ENCODE measurements at regions not wholly inside any gene's neighbourhood (a gene's known extent, or its start where the extent isn't known, plus 50 kb on each side); places are given as distances from the start of the nearest gene placed in this dataset.

DNA sequence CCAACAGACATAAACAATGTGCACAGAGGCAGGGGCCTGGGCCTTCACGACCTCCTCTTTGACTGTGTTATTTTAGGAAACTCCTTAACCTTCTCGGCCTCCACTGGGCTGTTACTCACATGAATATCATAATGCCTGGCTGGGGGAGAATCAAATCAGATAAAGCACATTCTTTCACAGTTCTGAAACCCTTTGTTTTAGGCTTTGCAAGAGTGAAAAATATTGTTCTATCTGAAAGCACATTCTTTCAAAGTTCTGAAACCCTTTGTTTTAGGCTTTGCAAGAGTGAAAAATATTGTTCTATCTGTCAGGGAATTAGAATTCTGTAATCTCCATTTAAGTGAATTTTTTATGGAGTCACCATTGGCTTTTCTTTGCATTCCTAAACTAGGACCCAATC, 50.7 kb upstream of the SYNDIG1 start:
- Histone ChIP-seq H3K4me1 (replicated peaks in 1 of 2; ENCODE audit: control insufficient read depth in 2 of 2, insufficient read depth in 2 of 2, low read length in 2 of 2) (no peaks in the 10 kb centered on the region; a peak in 1 of 5 replicates), H3K9me3 (replicated peaks; ENCODE audit: control insufficient read depth, insufficient read depth, low read depth, low read length) (no peaks in the 10 kb centered on the region), H3K27me3 (ENCODE audit: control insufficient read depth in 2 of 2, insufficient read depth in 2 of 2, low read length in 2 of 2) (no peaks in the 10 kb centered on the region), H4K20me1 (replicated peaks; ENCODE audit: control insufficient read depth, insufficient read depth, low read length) (no peaks in the 10 kb centered on the region), H3K36me3 (ENCODE audit: control insufficient read depth, insufficient read depth, low read length) (no peaks in the 10 kb centered on the region), H3K4me2 (ENCODE audit: insufficient read depth, low read length) (no peak overlapping the region), H3K9me1 (ENCODE audit: control insufficient read depth, insufficient read depth, low read length) (no peaks in the 10 kb centered on the region), H3K4me3 (no peak overlapping the region), H3K9ac (ENCODE audit: insufficient read depth in 1 of 2, low read depth in 2 of 2, low read length in 2 of 2) (no peak overlapping the region), H3K79me2 (ENCODE audit: control insufficient read depth, insufficient read depth, low read length) (no peaks in the 10 kb centered on the region), H2AFZ (ENCODE audit: low read depth, low read length) (no peak overlapping the region), H3K27ac (ENCODE audit: extremely low read depth, low read depth, low read length) (no peak overlapping the region)
- FAIRE-seq (no peak), DNase-seq (ENCODE audit: extremely low read depth in 1 of 4, low spot score in 3 of 4) (no peak), ATAC-seq (no peak)
- POLR2A ChIA-PET: no interaction called here
- CTCF ChIA-PET (ENCODE audit: low intra/inter-chr PET ratio): no interaction called here
- 0% methylated on average over 2 of the region's 2 CpGs for WGBS (ENCODE audit: insufficient coverage, low coverage, missing lambda C conversion rate)
- in situ Hi-C loops (cut with MboI) (no loop called here), intact Hi-C loops (cut with micrococcal nuclease) (no loop called here)
- no peak for TF ChIP-seq CXXC5 (CRISPR knock-in tag; IDR thresholded peaks at IDR 0.05)
- no peak for TF ChIP-seq DNMT1 (IDR thresholded peaks at IDR 0.05)
- no peak for TF ChIP-seq THRB (CRISPR knock-in tag; conservative IDR thresholded peaks at IDR 0.05)
- TF ChIP-seq CAMTA2 (CRISPR knock-in tag; conservative IDR thresholded peaks at IDR 0.05): no peak
- TF ChIP-seq, protein P1, sequence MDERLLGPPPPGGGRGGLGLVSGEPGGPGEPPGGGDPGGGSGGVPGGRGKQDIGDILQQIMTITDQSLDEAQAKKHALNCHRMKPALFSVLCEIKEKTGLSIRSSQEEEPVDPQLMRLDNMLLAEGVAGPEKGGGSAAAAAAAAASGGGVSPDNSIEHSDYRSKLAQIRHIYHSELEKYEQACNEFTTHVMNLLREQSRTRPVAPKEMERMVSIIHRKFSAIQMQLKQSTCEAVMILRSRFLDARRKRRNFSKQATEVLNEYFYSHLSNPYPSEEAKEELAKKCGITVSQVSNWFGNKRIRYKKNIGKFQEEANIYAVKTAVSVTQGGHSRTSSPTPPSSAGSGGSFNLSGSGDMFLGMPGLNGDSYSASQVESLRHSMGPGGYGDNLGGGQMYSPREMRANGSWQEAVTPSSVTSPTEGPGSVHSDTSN (CRISPR knock-in tag; IDR thresholded peaks at IDR 0.05; ENCODE audit: low read depth): no peak
- TF ChIP-seq, protein P1 (tag; conservative IDR thresholded peaks at IDR 0.05; ENCODE audit: low read depth): no peak
- TF ChIP-seq POLR3G (IDR thresholded peaks at IDR 0.05; ENCODE audit: extremely low read depth, insufficient read length, insufficient replicate concordance): no peak
- no peak for TF ChIP-seq NELFE (IDR thresholded peaks at IDR 0.05; ENCODE audit: insufficient read depth, insufficient read length)
- TF ChIP-seq ZNF740 (CRISPR knock-in tag; IDR thresholded peaks at IDR 0.05): no peak
- TF ChIP-seq ZNF740 (tag; IDR thresholded peaks at IDR 0.05): no peak
- no peak for TF ChIP-seq RUNX1 (IDR thresholded peaks at IDR 0.05; ENCODE audit: low read depth)
- no TSS peak for BruUV-seq (replicated peaks)

All from K562 (cell line).